HEK293 (cell line): ENCODE measurements at regions not wholly inside any gene's neighbourhood (a gene's known extent, or its start where the extent isn't known, plus 50 kb on each side); places are given as distances from the start of the nearest gene placed in this dataset.

Experiments
- ZNF140 ChIP-seq: fragments of 450-650 bp; formaldehyde crosslinking; IDR thresholded peaks from 2 replicates; pipeline ENCODE4 v1.5.1; 2016; ENCODE audit warnings: missing biosample characterization, missing genetic modification characterization
- ZNF433 ChIP-seq: fragments of 450-650 bp; formaldehyde crosslinking; IDR thresholded peaks from 2 replicates; pipeline ENCODE4 v1.5.1; 2016; ENCODE audit warnings: missing biosample characterization, missing genetic modification characterization, low read depth
- ZNF670 ChIP-seq: fragments of 450-650 bp; formaldehyde crosslinking; IDR thresholded peaks from 2 replicates; pipeline ENCODE4 v1.5.1; 2016; ENCODE audit warnings: missing biosample characterization, missing genetic modification characterization, low read depth

GRCh38 chr6:139925894-139926641 is 551.6 kb upstream of the CITED2 start:
- TF ChIP-seq ZNF433 (tag by site-specific recombination) (no peak), ZNF670 (tag by site-specific recombination) (no peak), ZNF140 (tag by site-specific recombination) (no peak)
